ENCODE measurements at regions not wholly inside any gene's neighbourhood (a gene's known extent, or its start where the extent isn't known, plus 50 kb on each side); places are given as distances from the start of the nearest gene placed in this dataset.
"Not testable (repeated sequence)": the region's sequence is repeated elsewhere in the genome, so short reads cannot be mapped to it uniquely, and the experiment has no call there.

DNA sequence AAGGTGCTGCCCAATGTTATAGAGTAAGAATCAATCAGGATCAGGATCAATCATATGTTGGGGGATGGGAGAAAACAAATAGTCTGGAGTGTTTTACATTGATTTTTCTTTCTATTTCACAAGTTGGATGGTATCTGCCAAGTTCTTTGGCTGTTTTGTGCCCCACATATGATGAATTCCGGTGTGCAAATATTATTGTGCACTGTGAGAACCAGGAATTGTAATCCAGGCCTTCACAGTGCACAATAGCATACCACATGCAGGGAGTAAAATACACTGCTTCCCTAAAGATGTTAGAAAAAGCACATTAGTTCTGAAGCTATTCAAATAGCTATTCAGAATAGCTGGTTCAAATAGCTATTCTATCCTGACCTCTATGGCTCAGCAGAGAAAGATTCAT lies 133.7 kb downstream of the LCA5 start:
- intact Hi-C loops (cut with DNase I; ENCODE audit: low total_unique reads) = no loop called here
- no peaks in the 10 kb centered on the region for H3K9me3 ChIP-seq

DNA sequence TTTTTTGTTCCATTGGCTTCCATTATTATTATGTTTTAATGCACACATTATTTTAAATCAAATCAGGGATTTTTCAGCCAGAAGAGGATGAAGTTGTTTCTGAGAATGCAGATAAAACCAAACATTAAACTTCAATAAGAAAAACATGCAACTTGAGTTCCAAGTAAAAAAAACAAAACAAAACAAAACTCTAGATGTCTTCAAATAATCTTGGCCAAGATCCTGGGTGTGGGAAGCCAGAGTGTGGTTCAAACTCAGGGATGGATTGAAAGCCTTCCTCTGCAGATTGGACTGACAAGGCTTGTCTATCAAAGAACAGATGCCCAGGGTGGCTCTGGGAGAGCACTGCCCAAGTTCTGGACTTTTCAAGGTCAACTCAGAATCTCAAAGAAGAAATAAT lies 134.1 kb downstream of the LCA5 start:
- Histone ChIP-seq H3K9me3 (no peaks in the 10 kb centered on the region), H3K4me3 (no peak overlapping the region), H3K4me1 (peaks cover 0 to 10% (median 4%) of the 10 kb centered on the region in 4 donors), H3K27ac (no peak overlapping the region), H3K36me3 (no peaks in the 10 kb centered on the region), H3K27me3 (no peaks in the 10 kb centered on the region)
- no peak for TF ChIP-seq EP300 (IDR thresholded peaks at IDR 0.05)
- TF ChIP-seq CTCF (IDR thresholded peaks at IDR 0.05) = no peak
- TF ChIP-seq POLR2A (IDR thresholded peaks at IDR 0.05) = no peak
- no peak for TF ChIP-seq POLR2AphosphoS5 (IDR thresholded peaks at IDR 0.05)
- intact Hi-C loops (cut with DNase I; ENCODE audit: low total_unique reads) = no loop called here
- DNase-seq = no peak

More for the DNA sequence above, 133.7 kb downstream of the LCA5 start:
- Histone ChIP-seq H3K36me3 (no peaks in the 10 kb centered on the region), H3K4me3 (no peak overlapping the region), H3K27me3 (no peaks in the 10 kb centered on the region), H3K4me1 (peaks cover 0 to 10% (median 4%) of the 10 kb centered on the region in 4 donors), H3K27ac (no peak overlapping the region)
- TF ChIP-seq CTCF (IDR thresholded peaks at IDR 0.05) (no peak), POLR2AphosphoS5 (IDR thresholded peaks at IDR 0.05) (no peak), EP300 (IDR thresholded peaks at IDR 0.05) (no peak), POLR2A (IDR thresholded peaks at IDR 0.05) (no peak)
- no peak for DNase-seq
- 46 to 69% (median 56%) methylated on average over 1 of the region's 1 CpG for WGBS, 5 donors

- no peaks in the 10 kb centered on the region for H3K36me3 ChIP-seq
- WGBS, 5 donors = 56 to 65% (median 61%) methylated on average over 3 of the region's 3 CpGs
- intact Hi-C loops (cut with DNase I; ENCODE audit: low total_unique reads) = no loop called here
- no peaks in the 10 kb centered on the region for H3K9me3 ChIP-seq
- H3K27me3 ChIP-seq = no peaks in the 10 kb centered on the region
- no peak overlapping the region for H3K27ac ChIP-seq
- no peak overlapping the region for H3K4me3 ChIP-seq
- DNase-seq = no peak
- TF ChIP-seq CTCF (IDR thresholded peaks at IDR 0.05) = no peak
- no peak for TF ChIP-seq POLR2AphosphoS5 (IDR thresholded peaks at IDR 0.05)
- no peak for TF ChIP-seq POLR2A (IDR thresholded peaks at IDR 0.05)
- no peak for TF ChIP-seq EP300 (IDR thresholded peaks at IDR 0.05)
- H3K4me1 ChIP-seq = peaks cover 0 to 2% (median 0%) of the 10 kb centered on the region in 4 donors
Measured at GRCh38 chr6:79399499-79399898, 137.7 kb downstream of the LCA5 start.

GRCh38 chr6:79398617-79399016 lies 138.6 kb downstream of the LCA5 start:
- H3K36me3 ChIP-seq; intact Hi-C loops (cut with DNase I; ENCODE audit: low total_unique reads); DNase-seq; H3K27me3 ChIP-seq; H3K27ac ChIP-seq; H3K9me3 ChIP-seq; H3K4me3 ChIP-seq; H3K4me1 ChIP-seq: not testable (repeated sequence)
- WGBS, 5 donors = 50 to 96% (median 79%) methylated on average over 2 of the region's 2 CpGs

DNA sequence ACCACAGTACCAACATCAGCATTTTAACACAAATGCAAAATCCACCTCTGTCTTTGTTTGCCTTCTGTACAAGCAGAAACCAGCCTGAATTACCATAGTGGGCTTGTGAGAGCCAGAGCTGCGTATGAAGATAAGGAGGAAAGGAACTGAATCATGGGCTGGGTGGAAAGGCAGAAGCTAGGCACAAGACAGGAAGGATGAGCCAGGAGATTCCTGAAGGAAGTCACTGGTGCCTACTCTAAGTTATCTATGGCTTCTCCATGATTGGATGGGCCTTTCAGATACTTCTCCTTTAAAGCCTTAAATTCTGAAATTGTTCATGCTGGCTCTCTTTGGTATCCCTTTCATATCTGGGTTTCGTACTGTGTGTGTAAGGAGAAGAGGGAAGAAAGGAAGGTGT lies 140.6 kb downstream of the LCA5 start:
- Histone ChIP-seq H3K27me3 (no peaks in the 10 kb centered on the region), H3K4me3 (no peak overlapping the region), H3K27ac (no peak overlapping the region), H3K4me1 (no peaks in the 10 kb centered on the region), H3K36me3 (no peaks in the 10 kb centered on the region), H3K9me3 (no peaks in the 10 kb centered on the region)
- 90 to 96% (median 95%) methylated on average over 2 of the region's 2 CpGs for WGBS, 5 donors
- no peak for TF ChIP-seq POLR2AphosphoS5 (IDR thresholded peaks at IDR 0.05)
- TF ChIP-seq POLR2A (IDR thresholded peaks at IDR 0.05) = no peak
- no peak for DNase-seq
- intact Hi-C loops (cut with DNase I; ENCODE audit: low total_unique reads) = no loop called here

Data from stomach (tissue), 8 donors.